DMS153 (cell line): ENCODE measurements at regions not wholly inside any gene's neighbourhood (a gene's known extent, or its start where the extent isn't known, plus 50 kb on each side); places are given as distances from the start of the nearest gene placed in this dataset.

Experiments used
- DNase-seq: peaks from one replicate; lab custom pipeline; 2025; lab: John Stamatoyannopoulos, UW

GRCh38 chr9:84177407-84177806 is 163.2 kb downstream of the SLC28A3 start:
- no peak for DNase-seq

- DNase-seq, result no peak
Measured at GRCh38 chr9:84179531-84179930, 161.0 kb downstream of the SLC28A3 start.

- no peak for DNase-seq
Measured at GRCh38 chr9:84187090-84187489, 153.5 kb downstream of the SLC28A3 start.

- no peak for DNase-seq
Measured at GRCh38 chr9:84189904-84190303, 150.7 kb downstream of the SLC28A3 start.

- DNase-seq, result no peak
Measured at GRCh38 chr9:84190411-84190810, 150.1 kb downstream of the SLC28A3 start.

GRCh38 chr9:84206801-84207370 is 133.7 kb downstream of the SLC28A3 start:
- no peak for DNase-seq

- no peak for DNase-seq
Measured at GRCh38 chr9:84207491-84207951, 133.0 kb downstream of the SLC28A3 start.

GRCh38 chr9:84212246-84212645 is 128.3 kb downstream of the SLC28A3 start:
- no peak for DNase-seq

GRCh38 chr9:84212982-84213381 is 127.6 kb downstream of the SLC28A3 start:
- DNase-seq, result no peak

GRCh38 chr9:84216151-84216550 is 124.4 kb downstream of the SLC28A3 start:
- DNase-seq, result no peak

GRCh38 chr9:84218322-84218721 is 122.2 kb downstream of the SLC28A3 start:
- no peak for DNase-seq

- no peak for DNase-seq
Measured at GRCh38 chr9:84224246-84224645, 116.3 kb downstream of the SLC28A3 start.
